ENCODE measurements at regions not wholly inside any gene's neighbourhood (a gene's known extent, or its start where the extent isn't known, plus 50 kb on each side); places are given as distances from the start of the nearest gene placed in this dataset.

GRCh38 chr14:104246401-104247335, 108.3 kb downstream of the KIF26A start:
- no peak for TF ChIP-seq ZNF114 (CRISPR knock-in tag; IDR thresholded peaks at IDR 0.05)
- TF ChIP-seq CTCF (conservative IDR thresholded peaks at IDR 0.05; ENCODE audit: low read depth in 2 of 2) = no peak
- TF ChIP-seq EZH2phosphoT487 (IDR thresholded peaks at IDR 0.05; ENCODE audit: unreplicated experiment) = no peak
- TF ChIP-seq EZH2 (IDR thresholded peaks at IDR 0.05; ENCODE audit: low read depth, unreplicated experiment) = no peak
- no peak for TF ChIP-seq REST (IDR thresholded peaks at IDR 0.05; ENCODE audit: unreplicated experiment)
- TF ChIP-seq POLR2AphosphoS5 (IDR thresholded peaks at IDR 0.05; ENCODE audit: low read depth) = no peak
- no peak for TF ChIP-seq JUNB (IDR thresholded peaks at IDR 0.05; ENCODE audit: unreplicated experiment)

Data from GM23338 (cell line).